IMR-90 (cell line): ENCODE measurements at regions not wholly inside any gene's neighbourhood (a gene's known extent, or its start where the extent isn't known, plus 50 kb on each side); places are given as distances from the start of the nearest gene placed in this dataset.

ENCODE experiments used
- BHLHE40 ChIP-seq: fragments of 150-350 bp; IDR thresholded peaks from 2 replicates; pipeline ENCODE4 v1.6.1; 2016; ENCODE audit warnings: mild to moderate bottlenecking, low read depth, low read length
- CHD1 ChIP-seq: IDR thresholded peaks from 2 replicates; pipeline ENCODE4 v1.6.1; 2012; ENCODE audit warnings: low read depth, low read length, improper control_type of control experiment
- FOS ChIP-seq: fragments of 150-350 bp; IDR thresholded peaks from 2 replicates; pipeline ENCODE4 v1.6.1; 2016; ENCODE audit warnings: low read depth, low read length
- MAFK ChIP-seq: IDR thresholded peaks from 2 replicates; pipeline ENCODE4 v1.6.1; 2012; ENCODE audit warnings: low read depth, low read length, improper control_type of control experiment
- MAZ ChIP-seq: IDR thresholded peaks from 2 replicates; pipeline ENCODE4 v1.6.1; 2012; ENCODE audit warnings: low read depth, mild to moderate bottlenecking, low read length, improper control_type of control experiment, moderate library complexity, borderline replicate concordance
- MXI1 ChIP-seq: IDR thresholded peaks from 2 replicates; pipeline ENCODE4 v1.6.1; 2012; ENCODE audit warnings: low read depth, mild to moderate bottlenecking, low read length, moderate library complexity, borderline replicate concordance
- POLR2A ChIP-seq: IDR thresholded peaks from 2 replicates; pipeline ENCODE4 v1.6.1; 2012; ENCODE audit warnings: mild to moderate bottlenecking, low read depth, low read length
- RAD21 ChIP-seq: IDR thresholded peaks from 2 replicates; pipeline ENCODE4 v1.6.1; 2012; ENCODE audit warnings: low read length, improper control_type of control experiment
- RCOR1 ChIP-seq: IDR thresholded peaks from 2 replicates; pipeline ENCODE4 v1.6.1; 2012; ENCODE audit warnings: mild to moderate bottlenecking, low read length, improper control_type of control experiment; ENCODE audit not compliant: insufficient replicate concordance
- RFX5 ChIP-seq: IDR thresholded peaks from 2 replicates; pipeline ENCODE4 v1.8.0; 2012; ENCODE audit warnings: low read depth, mild to moderate bottlenecking, low read length, moderate library complexity
- TF ChIP-seq, protein P1 (sequence below): conservative IDR thresholded peaks from 2 replicates; pipeline ENCODE4 v1.5.1; 2012; ENCODE audit warnings: mild to moderate bottlenecking, low read depth, low read length, improper control_type of control experiment
- TF ChIP-seq, protein P2 (sequence below): fragments of 150-350 bp; IDR thresholded peaks from 2 replicates; pipeline ENCODE4 v1.6.1; 2017; ENCODE audit warnings: mild to moderate bottlenecking, antibody characterized with exemption, low read length, low read depth

DNA sequence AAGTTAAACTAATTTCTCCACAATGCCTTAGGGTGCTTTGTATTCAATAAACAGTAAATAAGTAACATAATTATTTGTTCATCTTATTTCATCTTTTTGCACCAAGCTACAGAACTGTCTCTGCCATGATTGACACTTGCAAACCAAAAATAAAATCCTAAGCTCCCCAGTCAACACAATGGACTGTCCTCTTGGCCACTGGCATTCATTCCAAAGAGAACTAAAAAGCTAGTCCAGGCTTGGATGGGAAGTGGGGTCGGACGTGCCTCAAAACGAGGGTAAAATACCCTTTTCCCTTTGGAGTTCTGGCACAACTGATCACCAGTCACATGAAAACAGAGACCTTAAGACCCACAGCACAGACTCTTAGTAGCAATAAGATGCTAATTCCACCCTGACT is 66.4 kb upstream of the THBS2 start:
- TF ChIP-seq, protein P1, sequence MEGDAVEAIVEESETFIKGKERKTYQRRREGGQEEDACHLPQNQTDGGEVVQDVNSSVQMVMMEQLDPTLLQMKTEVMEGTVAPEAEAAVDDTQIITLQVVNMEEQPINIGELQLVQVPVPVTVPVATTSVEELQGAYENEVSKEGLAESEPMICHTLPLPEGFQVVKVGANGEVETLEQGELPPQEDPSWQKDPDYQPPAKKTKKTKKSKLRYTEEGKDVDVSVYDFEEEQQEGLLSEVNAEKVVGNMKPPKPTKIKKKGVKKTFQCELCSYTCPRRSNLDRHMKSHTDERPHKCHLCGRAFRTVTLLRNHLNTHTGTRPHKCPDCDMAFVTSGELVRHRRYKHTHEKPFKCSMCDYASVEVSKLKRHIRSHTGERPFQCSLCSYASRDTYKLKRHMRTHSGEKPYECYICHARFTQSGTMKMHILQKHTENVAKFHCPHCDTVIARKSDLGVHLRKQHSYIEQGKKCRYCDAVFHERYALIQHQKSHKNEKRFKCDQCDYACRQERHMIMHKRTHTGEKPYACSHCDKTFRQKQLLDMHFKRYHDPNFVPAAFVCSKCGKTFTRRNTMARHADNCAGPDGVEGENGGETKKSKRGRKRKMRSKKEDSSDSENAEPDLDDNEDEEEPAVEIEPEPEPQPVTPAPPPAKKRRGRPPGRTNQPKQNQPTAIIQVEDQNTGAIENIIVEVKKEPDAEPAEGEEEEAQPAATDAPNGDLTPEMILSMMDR: no peak
- no peak for TF ChIP-seq RFX5
- TF ChIP-seq RAD21: no peak
- TF ChIP-seq BHLHE40: no peak
- TF ChIP-seq FOS: no peak
- no peak for TF ChIP-seq CHD1
- no peak for TF ChIP-seq MAFK
- no peak for TF ChIP-seq MAZ
- TF ChIP-seq, protein P2, sequence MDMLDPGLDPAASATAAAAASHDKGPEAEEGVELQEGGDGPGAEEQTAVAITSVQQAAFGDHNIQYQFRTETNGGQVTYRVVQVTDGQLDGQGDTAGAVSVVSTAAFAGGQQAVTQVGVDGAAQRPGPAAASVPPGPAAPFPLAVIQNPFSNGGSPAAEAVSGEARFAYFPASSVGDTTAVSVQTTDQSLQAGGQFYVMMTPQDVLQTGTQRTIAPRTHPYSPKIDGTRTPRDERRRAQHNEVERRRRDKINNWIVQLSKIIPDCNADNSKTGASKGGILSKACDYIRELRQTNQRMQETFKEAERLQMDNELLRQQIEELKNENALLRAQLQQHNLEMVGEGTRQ: no peak
- TF ChIP-seq POLR2A: no peak
- no peak for TF ChIP-seq MXI1
- TF ChIP-seq RCOR1: no peak
